C4-2B (cell line): ENCODE measurements at regions not wholly inside any gene's neighbourhood (a gene's known extent, or its start where the extent isn't known, plus 50 kb on each side); places are given as distances from the start of the nearest gene placed in this dataset.

Experiments used
- H3K27ac ChIP-seq: fragments of 450-650 bp; 2 replicates; pipeline ENCODE4 v1.5.1; 2017
- CTCF ChIP-seq: fragments of 450-650 bp; conservative IDR thresholded peaks from 2 replicates; pipeline ENCODE4 v1.5.1; 2017; ENCODE audit warnings: mild to moderate bottlenecking
- ZFX ChIP-seq: fragments of 450-650 bp; IDR thresholded peaks from 2 replicates; pipeline ENCODE4 v1.6.1; 2017

- no peak overlapping the region for H3K27ac ChIP-seq
- no peak for TF ChIP-seq CTCF
- no peak for TF ChIP-seq ZFX
Observed at GRCh38 chr5:158033076-158033475, 174.1 kb upstream of the CLINT1 start.

GRCh38 chr5:158032246-158032645 lies 173.3 kb upstream of the CLINT1 start:
- TF ChIP-seq ZFX (no peak), CTCF (no peak)
- no peak overlapping the region for H3K27ac ChIP-seq

GRCh38 chr5:158027806-158028775 lies 169.1 kb upstream of the CLINT1 start:
- TF ChIP-seq ZFX (no peak), CTCF (no peak)

GRCh38 chr5:158026304-158027031 lies 167.5 kb upstream of the CLINT1 start:
- TF ChIP-seq CTCF (no peak), ZFX (no peak)
- H3K27ac ChIP-seq = no peak overlapping the region

More at GRCh38 chr5:158027806-158028775, 169.1 kb upstream of the CLINT1 start:
- H3K27ac ChIP-seq = no peak overlapping the region

GRCh38 chr5:158023266-158023665 lies 164.3 kb upstream of the CLINT1 start:
- TF ChIP-seq CTCF (no peak), ZFX (no peak)
- no peak overlapping the region for H3K27ac ChIP-seq

GRCh38 chr5:158022837-158023236 lies 163.9 kb upstream of the CLINT1 start:
- TF ChIP-seq ZFX (no peak), CTCF (no peak)
- H3K27ac ChIP-seq = no peak overlapping the region

GRCh38 chr5:158022393-158022792 lies 163.4 kb upstream of the CLINT1 start:
- no peak for TF ChIP-seq ZFX
- no peak for TF ChIP-seq CTCF
- no peak overlapping the region for H3K27ac ChIP-seq
